ENCODE measurements at regions not wholly inside any gene's neighbourhood (a gene's known extent, or its start where the extent isn't known, plus 50 kb on each side); places are given as distances from the start of the nearest gene placed in this dataset.

GRCh38 chr12:83827193-83827592 lies 1085.4 kb downstream of the SLC6A15 start:
- Histone ChIP-seq H3K79me2 (ENCODE audit: control insufficient read depth in 1 of 2, insufficient read depth in 2 of 2, low read length in 2 of 2) (no peaks in the 10 kb centered on the region), H3K4ac (replicated peaks; ENCODE audit: insufficient read length, low read depth, low read length) (no peak overlapping the region), H3K4me3 (ENCODE audit: extremely low read depth in 1 of 4, insufficient read depth in 2 of 4, low read depth in 3 of 4, low read length in 4 of 4) (no peak overlapping the region), H2BK20ac (ENCODE audit: low read length) (peak overlapping the region; percentile 35; the same call in 1 of the 2 replicates), H4K5ac (ENCODE audit: insufficient read length, low read depth, low read length) (no peak overlapping the region), H2AFZ (ENCODE audit: low read length) (no peak overlapping the region), H2BK120ac (replicated peaks; ENCODE audit: low read depth, low read length) (no peak overlapping the region), H2BK12ac (ENCODE audit: low read depth, low read length) (no peak overlapping the region), H4K8ac (ENCODE audit: extremely low read depth, insufficient read depth, low read length) (no peak overlapping the region), H2AK5ac (ENCODE audit: low read depth, low read length) (no peak overlapping the region), H3K4me2 (ENCODE audit: insufficient read depth in 1 of 2, low read depth in 2 of 2, low read length in 2 of 2) (no peak overlapping the region), H2BK5ac (ENCODE audit: low read depth, low read length) (no peak overlapping the region), H3K36me3 (ENCODE audit: control insufficient read depth in 2 of 4, insufficient read depth in 4 of 4, low read length in 3 of 4) (no peaks in the 10 kb centered on the region), H3K4me1 (replicated peaks in 1 of 4; ENCODE audit: control insufficient read depth in 3 of 4, insufficient read depth in 4 of 4, low read length in 3 of 4) (peaks cover 0 to 3% (median 0%) of the 10 kb centered on the region in 4 experiments; a peak in 2 of 7 replicates), H4K91ac (replicated peaks; ENCODE audit: insufficient read length, low read length) (no peak overlapping the region), H3K27me3 (replicated peaks in 1 of 4; ENCODE audit: control insufficient read depth in 3 of 4, extremely low read depth in 1 of 4, insufficient read depth in 3 of 4, low read length in 3 of 4) (no peaks in the 10 kb centered on the region), H3K14ac (ENCODE audit: insufficient read length) (no peak overlapping the region), H3K79me1 (ENCODE audit: low read depth, low read length) (no peaks in the 10 kb centered on the region), H3K18ac (ENCODE audit: extremely low read depth, low read length) (no peak overlapping the region), H4K20me1 (replicated peaks in 1 of 2; ENCODE audit: control insufficient read depth in 1 of 2, insufficient read depth in 2 of 2, low read length in 2 of 2) (no peaks in the 10 kb centered on the region), H2BK15ac (ENCODE audit: low read length) (no peak overlapping the region), H3K9me3 (ENCODE audit: insufficient read depth in 2 of 2, low read depth in 1 of 2, low read length in 1 of 2) (no peaks in the 10 kb centered on the region), H3K27ac (ENCODE audit: low read depth, low read length) (no peak overlapping the region), H3K23ac (ENCODE audit: insufficient read length) (no peak overlapping the region), H3K56ac (replicated peaks; ENCODE audit: insufficient read length, low read depth, low read length) (peak overlapping the region; percentile 44), H3K23me2 (ENCODE audit: low read depth, low read length) (no peaks in the 10 kb centered on the region), H3K9ac (replicated peaks in 1 of 4; ENCODE audit: extremely low read depth in 1 of 4, low read depth in 3 of 4, low read length in 3 of 4) (no peak overlapping the region)
- 71% methylated on average over 2 of the region's 2 CpGs; no CpG with 5 or more reads in 1 of the 2 experiments for WGBS, 2 experiments (ENCODE audit: extremely low coverage in 1 of 2, insufficient coverage in 1 of 2, insufficient read length in 1 of 2, insufficient replicate concordance in 2 of 2, low coverage in 1 of 2, low lambda C conversion rate in 2 of 2, missing lambda C conversion rate in 1 of 2)
- no peak for FAIRE-seq
- DNase-seq (ENCODE audit: low read depth in 1 of 2, low spot score in 2 of 2), result no peak
- TF ChIP-seq SIX5 (IDR thresholded peaks at IDR 0.05; ENCODE audit: low read depth, low read length) (no peak), EP300 (IDR thresholded peaks at IDR 0.05; ENCODE audit: borderline replicate concordance in 1 of 2, low read depth in 2 of 2, low read length in 2 of 2) (no peak), ZNF274 (IDR thresholded peaks at IDR 0.05; ENCODE audit: borderline replicate concordance, extremely low read depth, low read length) (no peak), RAD21 (IDR thresholded peaks at IDR 0.05 in 1 of 2, conservative IDR thresholded peaks at IDR 0.05 in 1 of 2; ENCODE audit: low read depth in 2 of 2, low read length in 2 of 2) (no peak), RXRA (IDR thresholded peaks at IDR 0.05; ENCODE audit: insufficient read depth, low read depth, low read length) (no peak), CHD1 (IDR thresholded peaks at IDR 0.05; ENCODE audit: low read depth, low read length) (no peak), RFX5 (IDR thresholded peaks at IDR 0.05; ENCODE audit: borderline replicate concordance, low read depth, low read length) (no peak), RNF2 (IDR thresholded peaks at IDR 0.05; ENCODE audit: borderline replicate concordance, low read depth, low read length, missing control alignments, poor library complexity, severe bottlenecking) (no peak), KDM1A (IDR thresholded peaks at IDR 0.05; ENCODE audit: borderline replicate concordance, low read length) (no peak)
- POLR2A ChIA-PET (ENCODE audit: partially characterized antibody), result no interaction called here
- CTCF ChIA-PET (ENCODE audit: partially characterized antibody), result interaction anchor here (0.6 to 4.2 kb wide), 33 partner anchors 8 to 1309 kb away, joined by 3 to 34 read pairs (median 4); no protein-coding TSS in a partner anchor

All from H1 (cell line).